Nephron progenitor cell (in vitro differentiated cells): ENCODE measurements at regions not wholly inside any gene's neighbourhood (a gene's known extent, or its start where the extent isn't known, plus 50 kb on each side); places are given as distances from the start of the nearest gene placed in this dataset.

Experiments
- DNase-seq: peaks from one replicate; pipeline ENCODE4 v3.0.0; 2021
- H3K27ac Mint-ChIP-seq: 2 replicates; pipeline ENCODE4 v1.8.0; 2021; ENCODE audit warnings: mild to moderate bottlenecking, moderate library complexity, mixed read lengths
- H3K27me3 Mint-ChIP-seq: 2 replicates; pipeline ENCODE4 v1.8.0; 2021; ENCODE audit warnings: mild to moderate bottlenecking, low read depth, mixed read lengths; ENCODE audit not compliant: poor library complexity
- H3K36me3 Mint-ChIP-seq: 2 replicates; pipeline ENCODE4 v1.8.0; 2021; ENCODE audit warnings: low read depth, mixed read lengths
- H3K4me1 Mint-ChIP-seq: 2 replicates; pipeline ENCODE4 v1.8.0; 2021; ENCODE audit warnings: mixed read lengths
- H3K4me3 Mint-ChIP-seq: 2 replicates; pipeline ENCODE4 v1.8.0; 2021; ENCODE audit warnings: mild to moderate bottlenecking, moderate library complexity, mixed read lengths
- H3K9me3 Mint-ChIP-seq: 2 replicates; pipeline ENCODE4 v1.8.0; 2021; ENCODE audit warnings: mild to moderate bottlenecking, moderate library complexity, mixed read lengths
- TF ChIP-seq, protein P1 (sequence below): fragments of 200-600 bp; sonication (generic); IDR thresholded peaks from 2 replicates; pipeline ENCODE4 v1.5.0; 2021; ENCODE audit warnings: antibody characterized with exemption

DNA sequence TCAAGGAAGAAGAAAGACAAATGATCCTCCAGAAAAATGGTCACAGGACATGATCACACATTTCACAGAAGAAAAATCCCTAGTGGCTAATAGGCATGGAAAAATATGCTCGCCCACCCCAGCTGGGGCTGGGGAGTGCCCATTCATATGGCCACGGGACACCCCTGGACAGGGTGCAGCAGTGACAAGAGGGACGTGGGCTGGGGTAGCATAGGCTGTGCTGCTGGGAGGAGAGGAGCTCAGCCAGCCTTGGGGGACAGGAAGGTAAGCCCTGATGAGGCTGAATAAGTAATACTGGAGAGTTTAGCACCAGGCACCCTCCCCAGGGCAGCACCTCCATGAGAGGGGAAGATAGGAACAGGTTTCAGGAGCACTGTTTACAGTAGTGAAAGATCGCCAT lies 254.9 kb upstream of the HS6ST1 start:
- TF ChIP-seq, protein P1, sequence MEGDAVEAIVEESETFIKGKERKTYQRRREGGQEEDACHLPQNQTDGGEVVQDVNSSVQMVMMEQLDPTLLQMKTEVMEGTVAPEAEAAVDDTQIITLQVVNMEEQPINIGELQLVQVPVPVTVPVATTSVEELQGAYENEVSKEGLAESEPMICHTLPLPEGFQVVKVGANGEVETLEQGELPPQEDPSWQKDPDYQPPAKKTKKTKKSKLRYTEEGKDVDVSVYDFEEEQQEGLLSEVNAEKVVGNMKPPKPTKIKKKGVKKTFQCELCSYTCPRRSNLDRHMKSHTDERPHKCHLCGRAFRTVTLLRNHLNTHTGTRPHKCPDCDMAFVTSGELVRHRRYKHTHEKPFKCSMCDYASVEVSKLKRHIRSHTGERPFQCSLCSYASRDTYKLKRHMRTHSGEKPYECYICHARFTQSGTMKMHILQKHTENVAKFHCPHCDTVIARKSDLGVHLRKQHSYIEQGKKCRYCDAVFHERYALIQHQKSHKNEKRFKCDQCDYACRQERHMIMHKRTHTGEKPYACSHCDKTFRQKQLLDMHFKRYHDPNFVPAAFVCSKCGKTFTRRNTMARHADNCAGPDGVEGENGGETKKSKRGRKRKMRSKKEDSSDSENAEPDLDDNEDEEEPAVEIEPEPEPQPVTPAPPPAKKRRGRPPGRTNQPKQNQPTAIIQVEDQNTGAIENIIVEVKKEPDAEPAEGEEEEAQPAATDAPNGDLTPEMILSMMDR = no peak
- DNase-seq = no peak
- H3K9me3 Mint-ChIP-seq = no peaks in the 10 kb centered on the region
- H3K27me3 Mint-ChIP-seq = peaks cover 28% of the 10 kb centered on the region
- H3K27ac Mint-ChIP-seq = no peak overlapping the region
- no peak overlapping the region for H3K4me3 Mint-ChIP-seq
- H3K4me1 Mint-ChIP-seq = no peaks in the 10 kb centered on the region
- H3K36me3 Mint-ChIP-seq = no peaks in the 10 kb centered on the region

DNA sequence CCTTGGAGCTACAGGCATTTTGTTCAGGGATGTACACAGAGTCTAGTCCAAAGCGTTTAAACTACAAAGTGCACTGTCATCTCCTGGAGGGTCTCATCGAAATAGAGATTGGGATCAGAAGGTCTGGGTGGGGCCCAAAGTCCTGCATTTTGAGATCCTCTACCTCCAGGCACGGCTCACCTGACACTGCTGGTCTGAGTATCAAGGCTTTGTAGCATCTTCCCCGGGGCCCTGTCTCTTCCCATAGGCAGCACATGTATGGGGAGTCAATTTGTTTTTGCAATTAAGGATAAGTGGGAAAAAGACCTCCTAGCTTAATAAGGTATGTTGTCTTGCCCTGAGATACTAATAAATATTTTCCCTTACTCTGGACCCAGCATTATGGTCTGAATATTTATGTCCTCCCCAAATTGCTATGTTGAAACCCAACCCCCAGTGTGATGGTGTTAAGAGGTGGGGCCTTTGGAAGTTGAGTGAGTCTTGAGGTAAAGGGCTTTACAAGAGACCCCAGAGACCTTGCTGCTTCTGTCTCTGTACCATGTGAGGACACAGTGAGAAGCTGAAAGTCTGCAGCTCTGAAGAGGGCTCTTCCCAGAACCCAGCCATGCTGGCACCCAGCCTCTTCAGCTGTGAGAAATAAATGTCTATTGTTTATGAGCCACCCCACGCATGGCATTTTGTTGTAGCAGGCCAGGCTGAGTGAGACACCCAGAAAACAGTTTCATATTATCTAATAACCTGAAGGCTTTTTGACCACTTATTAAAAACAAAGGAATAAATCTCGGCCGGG lies 258.7 kb upstream of the HS6ST1 start:
- no peaks in the 10 kb centered on the region for H3K4me1 Mint-ChIP-seq
- H3K9me3 Mint-ChIP-seq = no peaks in the 10 kb centered on the region
- peaks cover 40% of the 10 kb centered on the region for H3K27me3 Mint-ChIP-seq
- no peak for DNase-seq
- TF ChIP-seq, protein P1 = no peak
- no peak overlapping the region for H3K4me3 Mint-ChIP-seq
- H3K36me3 Mint-ChIP-seq = no peaks in the 10 kb centered on the region
- H3K27ac Mint-ChIP-seq = no peak overlapping the region

- Mint-ChIP-seq H3K27ac (no peak overlapping the region), H3K4me3 (no peak overlapping the region), H3K4me1 (no peaks in the 10 kb centered on the region), H3K27me3 (peaks cover 33% of the 10 kb centered on the region), H3K9me3 (no peaks in the 10 kb centered on the region), H3K36me3 (no peaks in the 10 kb centered on the region)
- TF ChIP-seq, protein P1 = no peak
- DNase-seq = no peak
Measured at GRCh38 chr2:128578406-128579390, 260.0 kb upstream of the HS6ST1 start.

DNA sequence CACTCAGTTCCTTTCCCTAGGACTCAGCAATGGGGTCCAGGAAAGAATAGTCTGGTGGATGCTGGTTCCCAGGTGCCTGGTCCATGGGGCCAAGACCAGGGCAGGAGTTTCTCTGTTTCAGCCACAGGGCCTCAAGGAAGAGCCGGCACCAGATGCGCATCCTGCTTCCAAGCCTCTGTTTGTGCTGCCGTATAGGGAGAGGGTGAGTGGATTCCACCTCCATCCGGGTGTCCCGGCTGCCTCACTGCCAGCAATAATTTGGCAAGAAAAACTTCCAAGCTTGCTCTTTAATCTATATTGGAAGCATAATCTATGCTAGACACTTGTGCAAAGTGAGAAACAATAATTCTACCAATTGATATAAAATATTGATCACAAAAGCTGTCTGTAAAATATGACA lies 261.2 kb upstream of the HS6ST1 start:
- Mint-ChIP-seq H3K9me3 (no peaks in the 10 kb centered on the region), H3K36me3 (no peaks in the 10 kb centered on the region), H3K4me1 (no peaks in the 10 kb centered on the region), H3K27ac (peak overlapping the region; percentile 53), H3K27me3 (peaks cover 24% of the 10 kb centered on the region), H3K4me3 (no peak overlapping the region)
- no peak for DNase-seq
- TF ChIP-seq, protein P1 = no peak

- H3K4me3 Mint-ChIP-seq = no peak overlapping the region
- no peak for DNase-seq
- TF ChIP-seq, protein P1 = no peak
- no peaks in the 10 kb centered on the region for H3K9me3 Mint-ChIP-seq
- H3K27ac Mint-ChIP-seq = no peak overlapping the region
- no peaks in the 10 kb centered on the region for H3K4me1 Mint-ChIP-seq
- no peaks in the 10 kb centered on the region for H3K36me3 Mint-ChIP-seq
- H3K27me3 Mint-ChIP-seq = peaks cover 19% of the 10 kb centered on the region
Measured at GRCh38 chr2:128580988-128581848, 262.6 kb upstream of the HS6ST1 start.
